Renal cortical epithelial cell (primary cell): ENCODE measurements at regions not wholly inside any gene's neighbourhood (a gene's known extent, or its start where the extent isn't known, plus 50 kb on each side); places are given as distances from the start of the nearest gene placed in this dataset.

Source experiments
- DNase-seq: peaks from one replicate; pipeline ENCODE4 v3.0.0-alpha.2; 2011; ENCODE audit warnings: low read depth

GRCh38 chr9:126089789-126090188, 236.8 kb upstream of the MVB12B start:
- DNase-seq = no peak

GRCh38 chr9:126093771-126094170, 232.9 kb upstream of the MVB12B start:
- no peak for DNase-seq

- no peak for DNase-seq
Observed at GRCh38 chr9:126095546-126096190, 231.0 kb upstream of the MVB12B start.

- no peak for DNase-seq
Observed at GRCh38 chr9:126096340-126096739, 230.3 kb upstream of the MVB12B start.

- no peak for DNase-seq
Observed at GRCh38 chr9:126097679-126098078, 228.9 kb upstream of the MVB12B start.

- DNase-seq = no peak
Observed at GRCh38 chr9:126106404-126106803, 220.2 kb upstream of the MVB12B start.

- no peak for DNase-seq
Observed at GRCh38 chr9:126107693-126108092, 218.9 kb upstream of the MVB12B start.

- DNase-seq = no peak
Observed at GRCh38 chr9:126108240-126108639, 218.4 kb upstream of the MVB12B start.

- no peak for DNase-seq
Observed at GRCh38 chr9:126109575-126109974, 217.1 kb upstream of the MVB12B start.

- DNase-seq = no peak
Observed at GRCh38 chr9:126111556-126111955, 215.1 kb upstream of the MVB12B start.

GRCh38 chr9:126112135-126112720, 214.4 kb upstream of the MVB12B start:
- no peak for DNase-seq

- no peak for DNase-seq
Observed at GRCh38 chr9:126113176-126113575, 213.5 kb upstream of the MVB12B start.

- DNase-seq = no peak
Observed at GRCh38 chr9:126113756-126114408, 212.7 kb upstream of the MVB12B start.

- DNase-seq = no peak
Observed at GRCh38 chr9:126114409-126114760, 212.2 kb upstream of the MVB12B start.

GRCh38 chr9:126114850-126115460, 211.7 kb upstream of the MVB12B start:
- DNase-seq = no peak

- DNase-seq = no peak
Observed at GRCh38 chr9:126116351-126117157, 210.1 kb upstream of the MVB12B start.

GRCh38 chr9:126117158-126117425, 209.5 kb upstream of the MVB12B start:
- no peak for DNase-seq

GRCh38 chr9:126117631-126118030, 209.0 kb upstream of the MVB12B start:
- DNase-seq = no peak

GRCh38 chr9:126119731-126120130, 206.9 kb upstream of the MVB12B start:
- DNase-seq = no peak

- no peak for DNase-seq
Observed at GRCh38 chr9:126122901-126123616, 203.6 kb upstream of the MVB12B start.

GRCh38 chr9:126123927-126124326, 202.7 kb upstream of the MVB12B start:
- no peak for DNase-seq

GRCh38 chr9:126125177-126125576, 201.5 kb upstream of the MVB12B start:
- DNase-seq = no peak
